ENCODE measurements at regions not wholly inside any gene's neighbourhood (a gene's known extent, or its start where the extent isn't known, plus 50 kb on each side); places are given as distances from the start of the nearest gene placed in this dataset.

- no peaks in the 10 kb centered on the region for H3K9me3 ChIP-seq (ENCODE audit: control insufficient read depth, insufficient read depth, low read depth, low read length)
- TF ChIP-seq CTCF (conservative IDR thresholded peaks at IDR 0.05 in 1 of 2, IDR thresholded peaks at IDR 0.05 in 1 of 2; ENCODE audit: low read depth in 1 of 2, low read length in 2 of 2) (no peak), EZH2 (IDR thresholded peaks at IDR 0.05; ENCODE audit: low read length, missing control alignments) (no peak)
- no peaks in the 10 kb centered on the region for H3K27me3 ChIP-seq (ENCODE audit: control insufficient read depth, insufficient read depth, low read length)
- H3K4me3 ChIP-seq (replicated peaks in 1 of 4; ENCODE audit: control extremely low read depth in 1 of 4, insufficient read depth in 1 of 4, low read depth in 3 of 4, low read length in 4 of 4), result no peak overlapping the region
- no peak overlapping the region for H3K4me2 ChIP-seq (ENCODE audit: extremely low read depth, insufficient read depth, low read length)
- DNase-seq (ENCODE audit: low read depth in 2 of 2), result no peak
- H2AFZ ChIP-seq (ENCODE audit: low read length), result no peak overlapping the region
- H3K9ac ChIP-seq (ENCODE audit: insufficient read depth, low read length), result no peak overlapping the region
- no peaks in the 10 kb centered on the region for H3K79me2 ChIP-seq (ENCODE audit: control insufficient read depth, insufficient read depth, low read length)
- no peaks in the 10 kb centered on the region for H3K4me1 ChIP-seq (ENCODE audit: control insufficient read depth, extremely low read depth, insufficient read depth, low read length)
- no peak overlapping the region for H3K27ac ChIP-seq (ENCODE audit: insufficient read depth, low read length)
- H4K20me1 ChIP-seq (ENCODE audit: control insufficient read depth, extremely low read depth, insufficient read depth, low read length), result no peaks in the 10 kb centered on the region
- H3K36me3 ChIP-seq (ENCODE audit: control insufficient read depth, insufficient read depth, low read length), result no peaks in the 10 kb centered on the region
These were observed 234.2 kb downstream of the CRPPA start for GRCh38 chr7:16187131-16187530.

GRCh38 chr7:16178585-16178984, 242.8 kb downstream of the CRPPA start:
- TF ChIP-seq EZH2 (IDR thresholded peaks at IDR 0.05; ENCODE audit: low read length, missing control alignments) (no peak), CTCF (conservative IDR thresholded peaks at IDR 0.05 in 1 of 2, IDR thresholded peaks at IDR 0.05 in 1 of 2; ENCODE audit: low read depth in 1 of 2, low read length in 2 of 2) (no peak)
- no peaks in the 10 kb centered on the region for H4K20me1 ChIP-seq (ENCODE audit: control insufficient read depth, extremely low read depth, insufficient read depth, low read length)

GRCh38 chr7:16178092-16178491, 243.2 kb downstream of the CRPPA start:
- Histone ChIP-seq H3K4me3 (replicated peaks in 1 of 4; ENCODE audit: control extremely low read depth in 1 of 4, insufficient read depth in 1 of 4, low read depth in 3 of 4, low read length in 4 of 4) (no peak overlapping the region), H3K4me2 (ENCODE audit: extremely low read depth, insufficient read depth, low read length) (no peak overlapping the region), H2AFZ (ENCODE audit: low read length) (no peak overlapping the region), H3K27ac (ENCODE audit: insufficient read depth, low read length) (no peak overlapping the region), H3K9ac (ENCODE audit: insufficient read depth, low read length) (no peak overlapping the region), H3K4me1 (ENCODE audit: control insufficient read depth, extremely low read depth, insufficient read depth, low read length) (no peaks in the 10 kb centered on the region), H3K9me3 (ENCODE audit: control insufficient read depth, insufficient read depth, low read depth, low read length) (no peaks in the 10 kb centered on the region), H3K79me2 (ENCODE audit: control insufficient read depth, insufficient read depth, low read length) (no peaks in the 10 kb centered on the region), H4K20me1 (ENCODE audit: control insufficient read depth, extremely low read depth, insufficient read depth, low read length) (no peaks in the 10 kb centered on the region), H3K36me3 (ENCODE audit: control insufficient read depth, insufficient read depth, low read length) (no peaks in the 10 kb centered on the region), H3K27me3 (ENCODE audit: control insufficient read depth, insufficient read depth, low read length) (no peaks in the 10 kb centered on the region)
- TF ChIP-seq CTCF (conservative IDR thresholded peaks at IDR 0.05 in 1 of 2, IDR thresholded peaks at IDR 0.05 in 1 of 2; ENCODE audit: low read depth in 1 of 2, low read length in 2 of 2) (no peak), EZH2 (IDR thresholded peaks at IDR 0.05; ENCODE audit: low read length, missing control alignments) (no peak)
- DNase-seq (ENCODE audit: low read depth in 2 of 2), result no peak

More at GRCh38 chr7:16178585-16178984, 242.8 kb downstream of the CRPPA start:
- no peaks in the 10 kb centered on the region for H3K79me2 ChIP-seq (ENCODE audit: control insufficient read depth, insufficient read depth, low read length)
- no peaks in the 10 kb centered on the region for H3K36me3 ChIP-seq (ENCODE audit: control insufficient read depth, insufficient read depth, low read length)
- H3K27me3 ChIP-seq (ENCODE audit: control insufficient read depth, insufficient read depth, low read length), result no peaks in the 10 kb centered on the region
- no peak for DNase-seq (ENCODE audit: low read depth in 2 of 2)
- no peak overlapping the region for H3K4me2 ChIP-seq (ENCODE audit: extremely low read depth, insufficient read depth, low read length)
- no peaks in the 10 kb centered on the region for H3K9me3 ChIP-seq (ENCODE audit: control insufficient read depth, insufficient read depth, low read depth, low read length)
- no peak overlapping the region for H3K4me3 ChIP-seq (replicated peaks in 1 of 4; ENCODE audit: control extremely low read depth in 1 of 4, insufficient read depth in 1 of 4, low read depth in 3 of 4, low read length in 4 of 4)
- H3K4me1 ChIP-seq (ENCODE audit: control insufficient read depth, extremely low read depth, insufficient read depth, low read length), result no peaks in the 10 kb centered on the region
- H3K9ac ChIP-seq (ENCODE audit: insufficient read depth, low read length), result no peak overlapping the region
- no peak overlapping the region for H3K27ac ChIP-seq (ENCODE audit: insufficient read depth, low read length)
- no peak overlapping the region for H2AFZ ChIP-seq (ENCODE audit: low read length)
